ENCODE measurements at regions not wholly inside any gene's neighbourhood (a gene's known extent, or its start where the extent isn't known, plus 50 kb on each side); places are given as distances from the start of the nearest gene placed in this dataset.

DNA sequence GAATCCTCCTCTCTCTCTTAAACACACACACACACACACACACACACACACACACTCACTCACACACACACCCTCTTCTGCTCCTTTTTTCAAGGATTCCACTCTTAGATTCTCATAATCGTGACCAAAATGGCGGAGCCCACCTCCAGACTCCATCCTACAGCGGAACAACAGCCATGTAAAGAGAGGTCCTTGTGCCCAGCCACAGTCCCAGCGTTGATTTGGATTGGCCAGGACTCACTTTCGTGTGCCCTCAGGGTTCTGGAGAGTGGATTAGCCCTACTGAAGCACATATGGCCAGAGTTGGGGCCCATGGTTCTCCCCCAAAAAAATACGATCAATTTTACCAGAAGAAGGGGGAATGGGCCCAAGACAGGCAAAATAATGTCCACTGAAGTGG lies 90.2 kb upstream of the SMNDC1 start:
- TF ChIP-seq CTCF (conservative IDR thresholded peaks at IDR 0.05) (no peak), ZFX (IDR thresholded peaks at IDR 0.05) (no peak)
